ENCODE measurements at regions not wholly inside any gene's neighbourhood (a gene's known extent, or its start where the extent isn't known, plus 50 kb on each side); places are given as distances from the start of the nearest gene placed in this dataset.
"Not testable (repeated sequence)": the region's sequence is repeated elsewhere in the genome, so short reads cannot be mapped to it uniquely, and the experiment has no call there.

- Histone ChIP-seq H3K9ac (ENCODE audit: low read length) (no peak overlapping the region), H3K4me3 (ENCODE audit: low read length) (no peak overlapping the region), H3K9me3 (ENCODE audit: control insufficient read depth, low read length) (no peaks in the 10 kb centered on the region), H3K4me1 (ENCODE audit: control insufficient read depth, insufficient read depth, low read length) (no peaks in the 10 kb centered on the region), H3K27me3 (ENCODE audit: control insufficient read depth, insufficient read depth, low read length) (no peaks in the 10 kb centered on the region), H3K36me3 (ENCODE audit: control insufficient read depth, insufficient read depth, low read length) (no peaks in the 10 kb centered on the region)
Observed at GRCh38 chr9:99650187-99650874, 171.4 kb upstream of the NR4A3 start.

GRCh38 chr9:99660191-99660636 is 161.5 kb upstream of the NR4A3 start:
- no peaks in the 10 kb centered on the region for H3K4me1 ChIP-seq (ENCODE audit: control insufficient read depth, insufficient read depth, low read length)
- no peaks in the 10 kb centered on the region for H3K9me3 ChIP-seq (ENCODE audit: control insufficient read depth, low read length)
- no peak overlapping the region for H3K4me3 ChIP-seq (ENCODE audit: low read length)
- H3K9ac ChIP-seq (ENCODE audit: low read length), result no peak overlapping the region
- no peaks in the 10 kb centered on the region for H3K27me3 ChIP-seq (ENCODE audit: control insufficient read depth, insufficient read depth, low read length)
- H3K36me3 ChIP-seq (ENCODE audit: control insufficient read depth, insufficient read depth, low read length), result no peaks in the 10 kb centered on the region

GRCh38 chr9:99663297-99663696 is 158.4 kb upstream of the NR4A3 start:
- Histone ChIP-seq H3K27me3 (ENCODE audit: control insufficient read depth, insufficient read depth, low read length) (no peaks in the 10 kb centered on the region), H3K4me1 (ENCODE audit: control insufficient read depth, insufficient read depth, low read length) (no peaks in the 10 kb centered on the region), H3K36me3 (ENCODE audit: control insufficient read depth, insufficient read depth, low read length) (no peaks in the 10 kb centered on the region), H3K9me3 (ENCODE audit: control insufficient read depth, low read length) (no peaks in the 10 kb centered on the region), H3K9ac (ENCODE audit: low read length) (no peak overlapping the region), H3K4me3 (ENCODE audit: low read length) (no peak overlapping the region)

GRCh38 chr9:99663856-99664255 is 157.8 kb upstream of the NR4A3 start:
- H3K4me3 ChIP-seq (ENCODE audit: low read length), result no peak overlapping the region
- H3K9me3 ChIP-seq (ENCODE audit: control insufficient read depth, low read length), result no peaks in the 10 kb centered on the region
- H3K9ac ChIP-seq (ENCODE audit: low read length), result no peak overlapping the region
- no peaks in the 10 kb centered on the region for H3K4me1 ChIP-seq (ENCODE audit: control insufficient read depth, insufficient read depth, low read length)
- no peaks in the 10 kb centered on the region for H3K36me3 ChIP-seq (ENCODE audit: control insufficient read depth, insufficient read depth, low read length)
- no peaks in the 10 kb centered on the region for H3K27me3 ChIP-seq (ENCODE audit: control insufficient read depth, insufficient read depth, low read length)

- H3K36me3 ChIP-seq (ENCODE audit: control insufficient read depth, insufficient read depth, low read length), result no peaks in the 10 kb centered on the region
- H3K4me3 ChIP-seq (ENCODE audit: low read length), result no peak overlapping the region
- H3K4me1 ChIP-seq (ENCODE audit: control insufficient read depth, insufficient read depth, low read length), result no peaks in the 10 kb centered on the region
- H3K9me3 ChIP-seq (ENCODE audit: control insufficient read depth, low read length), result no peaks in the 10 kb centered on the region
- no peak overlapping the region for H3K9ac ChIP-seq (ENCODE audit: low read length)
- H3K27me3 ChIP-seq (ENCODE audit: control insufficient read depth, insufficient read depth, low read length), result no peaks in the 10 kb centered on the region
Observed at GRCh38 chr9:99666571-99666970, 155.1 kb upstream of the NR4A3 start.

- not testable (repeated sequence) for H3K4me1 ChIP-seq (ENCODE audit: control insufficient read depth, insufficient read depth, low read length); H3K4me3 ChIP-seq (ENCODE audit: low read length); H3K27me3 ChIP-seq (ENCODE audit: control insufficient read depth, insufficient read depth, low read length); H3K36me3 ChIP-seq (ENCODE audit: control insufficient read depth, insufficient read depth, low read length); H3K9me3 ChIP-seq (ENCODE audit: control insufficient read depth, low read length); H3K9ac ChIP-seq (ENCODE audit: low read length)
Observed at GRCh38 chr9:99670886-99671285, 150.8 kb upstream of the NR4A3 start.

- Histone ChIP-seq H3K27me3 (ENCODE audit: control insufficient read depth, insufficient read depth, low read length) (no peaks in the 10 kb centered on the region), H3K9ac (ENCODE audit: low read length) (no peak overlapping the region), H3K4me1 (ENCODE audit: control insufficient read depth, insufficient read depth, low read length) (no peaks in the 10 kb centered on the region), H3K36me3 (ENCODE audit: control insufficient read depth, insufficient read depth, low read length) (no peaks in the 10 kb centered on the region), H3K9me3 (ENCODE audit: control insufficient read depth, low read length) (no peaks in the 10 kb centered on the region), H3K4me3 (ENCODE audit: low read length) (no peak overlapping the region)
Observed at GRCh38 chr9:99677281-99677680, 144.4 kb upstream of the NR4A3 start.

- Histone ChIP-seq H3K9me3 (ENCODE audit: control insufficient read depth, low read length) (no peaks in the 10 kb centered on the region), H3K4me3 (ENCODE audit: low read length) (no peak overlapping the region), H3K4me1 (ENCODE audit: control insufficient read depth, insufficient read depth, low read length) (no peaks in the 10 kb centered on the region), H3K36me3 (ENCODE audit: control insufficient read depth, insufficient read depth, low read length) (no peaks in the 10 kb centered on the region), H3K9ac (ENCODE audit: low read length) (no peak overlapping the region), H3K27me3 (ENCODE audit: control insufficient read depth, insufficient read depth, low read length) (no peaks in the 10 kb centered on the region)
Observed at GRCh38 chr9:99678566-99678965, 143.1 kb upstream of the NR4A3 start.

- no peaks in the 10 kb centered on the region for H3K36me3 ChIP-seq (ENCODE audit: control insufficient read depth, insufficient read depth, low read length)
- H3K9me3 ChIP-seq (ENCODE audit: control insufficient read depth, low read length), result no peaks in the 10 kb centered on the region
- no peaks in the 10 kb centered on the region for H3K27me3 ChIP-seq (ENCODE audit: control insufficient read depth, insufficient read depth, low read length)
- H3K9ac ChIP-seq (ENCODE audit: low read length), result no peak overlapping the region
- no peak overlapping the region for H3K4me3 ChIP-seq (ENCODE audit: low read length)
- no peaks in the 10 kb centered on the region for H3K4me1 ChIP-seq (ENCODE audit: control insufficient read depth, insufficient read depth, low read length)
Observed at GRCh38 chr9:99680191-99680590, 141.5 kb upstream of the NR4A3 start.

GRCh38 chr9:99681113-99681512 is 140.6 kb upstream of the NR4A3 start:
- Histone ChIP-seq H3K27me3 (ENCODE audit: control insufficient read depth, insufficient read depth, low read length) (no peaks in the 10 kb centered on the region), H3K4me3 (ENCODE audit: low read length) (no peak overlapping the region), H3K36me3 (ENCODE audit: control insufficient read depth, insufficient read depth, low read length) (no peaks in the 10 kb centered on the region), H3K4me1 (ENCODE audit: control insufficient read depth, insufficient read depth, low read length) (no peaks in the 10 kb centered on the region), H3K9ac (ENCODE audit: low read length) (no peak overlapping the region), H3K9me3 (ENCODE audit: control insufficient read depth, low read length) (no peaks in the 10 kb centered on the region)

- no peaks in the 10 kb centered on the region for H3K27me3 ChIP-seq (ENCODE audit: control insufficient read depth, insufficient read depth, low read length)
- H3K4me3 ChIP-seq (ENCODE audit: low read length), result no peak overlapping the region
- no peaks in the 10 kb centered on the region for H3K36me3 ChIP-seq (ENCODE audit: control insufficient read depth, insufficient read depth, low read length)
- H3K9ac ChIP-seq (ENCODE audit: low read length), result no peak overlapping the region
- no peaks in the 10 kb centered on the region for H3K4me1 ChIP-seq (ENCODE audit: control insufficient read depth, insufficient read depth, low read length)
- H3K9me3 ChIP-seq (ENCODE audit: control insufficient read depth, low read length), result no peaks in the 10 kb centered on the region
Observed at GRCh38 chr9:99682378-99682777, 139.3 kb upstream of the NR4A3 start.

GRCh38 chr9:99682870-99683269 is 138.8 kb upstream of the NR4A3 start:
- H3K9ac ChIP-seq (ENCODE audit: low read length), result no peak overlapping the region
- no peak overlapping the region for H3K4me3 ChIP-seq (ENCODE audit: low read length)
- H3K27me3 ChIP-seq (ENCODE audit: control insufficient read depth, insufficient read depth, low read length), result no peaks in the 10 kb centered on the region
- H3K4me1 ChIP-seq (ENCODE audit: control insufficient read depth, insufficient read depth, low read length), result no peaks in the 10 kb centered on the region
- H3K36me3 ChIP-seq (ENCODE audit: control insufficient read depth, insufficient read depth, low read length), result no peaks in the 10 kb centered on the region
- no peaks in the 10 kb centered on the region for H3K9me3 ChIP-seq (ENCODE audit: control insufficient read depth, low read length)

- no peaks in the 10 kb centered on the region for H3K9me3 ChIP-seq (ENCODE audit: control insufficient read depth, low read length)
- H3K27me3 ChIP-seq (ENCODE audit: control insufficient read depth, insufficient read depth, low read length), result no peaks in the 10 kb centered on the region
Observed at GRCh38 chr9:99690573-99690972, 131.1 kb upstream of the NR4A3 start.

More at GRCh38 chr9:99690573-99690972, 131.1 kb upstream of the NR4A3 start:
- Histone ChIP-seq H3K9ac (ENCODE audit: low read length) (no peak overlapping the region), H3K4me3 (ENCODE audit: low read length) (no peak overlapping the region), H3K36me3 (ENCODE audit: control insufficient read depth, insufficient read depth, low read length) (no peaks in the 10 kb centered on the region), H3K4me1 (ENCODE audit: control insufficient read depth, insufficient read depth, low read length) (no peaks in the 10 kb centered on the region)

All from mucosa of stomach (tissue), 1 donor.